GM19463 (cell line): ENCODE measurements at regions not wholly inside any gene's neighbourhood (a gene's known extent, or its start where the extent isn't known, plus 50 kb on each side); places are given as distances from the start of the nearest gene placed in this dataset.
"Not testable (repeated sequence)": the region's sequence is repeated elsewhere in the genome, so short reads cannot be mapped to it uniquely, and the experiment has no call there.

Source experiments
- ATAC-seq: cut with Tn5 transposase; IDR thresholded peaks from one replicate; pipeline ENCODE4 v1.9.1; 2021; ENCODE audit warnings: mild to moderate bottlenecking, moderate library complexity; ENCODE audit not compliant: unreplicated experiment

- ATAC-seq = no peak
These were observed 481.1 kb downstream of the TFAP2B start for GRCh38 chr6:51299621-51300380.

GRCh38 chr6:51300510-51300909 is 481.8 kb downstream of the TFAP2B start:
- ATAC-seq = peak; percentile 56

- peak; percentile 53 for ATAC-seq
These were observed 483.3 kb downstream of the TFAP2B start for GRCh38 chr6:51301962-51302361.

- no peak for ATAC-seq
These were observed 483.8 kb downstream of the TFAP2B start for GRCh38 chr6:51302431-51302830.

- no peak for ATAC-seq
These were observed 484.7 kb downstream of the TFAP2B start for GRCh38 chr6:51303338-51303737.

GRCh38 chr6:51314965-51315364 is 496.3 kb downstream of the TFAP2B start:
- no peak for ATAC-seq

- no peak for ATAC-seq
These were observed 500.0 kb downstream of the TFAP2B start for GRCh38 chr6:51318674-51319073.

GRCh38 chr6:51321477-51321876 is 502.8 kb downstream of the TFAP2B start:
- not testable (repeated sequence) for ATAC-seq

GRCh38 chr6:51322505-51322904 is 503.8 kb downstream of the TFAP2B start:
- no peak for ATAC-seq

- ATAC-seq = no peak
These were observed 504.4 kb downstream of the TFAP2B start for GRCh38 chr6:51323056-51323455.

- no peak for ATAC-seq
These were observed 512.3 kb downstream of the TFAP2B start for GRCh38 chr6:51330971-51331370.

- no peak for ATAC-seq
These were observed 516.9 kb downstream of the TFAP2B start for GRCh38 chr6:51335543-51335942.

- no peak for ATAC-seq
These were observed 517.5 kb downstream of the TFAP2B start for GRCh38 chr6:51336185-51336584.

GRCh38 chr6:51337277-51337676 is 518.6 kb downstream of the TFAP2B start:
- no peak for ATAC-seq

- ATAC-seq = no peak
These were observed 520.4 kb downstream of the TFAP2B start for GRCh38 chr6:51339108-51339507.

- no peak for ATAC-seq
These were observed 521.1 kb downstream of the TFAP2B start for GRCh38 chr6:51339728-51340127.

- ATAC-seq = no peak
These were observed 523.7 kb downstream of the TFAP2B start for GRCh38 chr6:51342393-51342792.

- ATAC-seq = no peak
These were observed 531.2 kb downstream of the TFAP2B start for GRCh38 chr6:51349857-51350256.

- no peak for ATAC-seq
These were observed 531.7 kb downstream of the TFAP2B start for GRCh38 chr6:51350308-51350904.

GRCh38 chr6:51352506-51353029 is 533.9 kb downstream of the TFAP2B start:
- no peak for ATAC-seq

GRCh38 chr6:51360287-51360686 is 541.6 kb downstream of the TFAP2B start:
- ATAC-seq = no peak

GRCh38 chr6:51365566-51365965 is 546.9 kb downstream of the TFAP2B start:
- no peak for ATAC-seq
